ENCODE measurements at regions not wholly inside any gene's neighbourhood (a gene's known extent, or its start where the extent isn't known, plus 50 kb on each side); places are given as distances from the start of the nearest gene placed in this dataset.
"Not testable (repeated sequence)": the region's sequence is repeated elsewhere in the genome, so short reads cannot be mapped to it uniquely, and the experiment has no call there.

GRCh38 chr1:143699731-143700130 is 272.1 kb downstream of the FAM72C start:
- DNase-seq (ENCODE audit: low read depth in 2 of 2) = no peak

DNA sequence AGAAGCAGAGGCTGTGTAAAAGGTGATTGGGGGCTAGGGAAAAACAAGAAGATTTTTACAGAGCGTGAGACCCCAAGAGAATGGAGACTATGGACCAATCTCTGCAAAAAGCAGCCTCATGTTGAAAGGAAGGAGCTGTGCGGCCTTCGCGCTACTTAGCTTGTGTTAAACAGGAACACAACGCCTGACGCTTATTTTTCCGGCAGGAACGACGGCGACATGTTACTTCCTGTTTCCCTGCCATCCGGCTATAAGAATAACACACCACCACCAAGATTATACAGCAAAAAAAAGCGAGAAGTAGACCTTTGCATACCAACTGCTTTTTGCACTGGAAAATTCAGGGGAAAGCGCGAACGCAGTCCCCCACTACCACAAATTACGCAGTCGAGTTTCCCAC is 272.7 kb downstream of the FAM72C start:
- DNase-seq (ENCODE audit: low read depth in 2 of 2) = no peak

DNA sequence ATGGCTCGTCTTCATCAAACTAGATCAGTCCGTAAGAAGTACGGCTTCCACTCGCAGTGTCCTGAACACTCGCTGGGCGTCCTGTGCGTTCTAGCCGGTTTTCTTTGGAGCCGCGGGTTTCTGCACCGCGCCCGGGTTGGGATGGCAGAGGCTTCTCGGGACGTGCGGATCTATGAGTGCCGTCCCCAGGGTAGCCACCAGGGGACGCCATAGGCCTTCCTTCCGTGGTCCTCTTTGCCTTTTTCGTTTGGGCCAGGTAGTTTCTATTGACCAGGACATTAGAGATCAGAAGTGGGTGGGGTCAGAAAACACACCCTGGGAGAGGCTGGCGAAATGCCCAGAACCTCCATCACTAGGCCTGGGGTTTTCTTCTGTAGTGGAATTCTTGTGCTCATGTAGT is 273.8 kb downstream of the FAM72C start:
- DNase-seq (ENCODE audit: low read depth in 2 of 2) = no peak

- DNase-seq (ENCODE audit: low read depth in 2 of 2) = no peak
Measured at GRCh38 chr1:143694085-143694484, 277.7 kb downstream of the FAM72C start.

GRCh38 chr1:143691971-143692529 is 279.7 kb downstream of the FAM72C start:
- no peak for DNase-seq (ENCODE audit: low read depth in 2 of 2)

DNA sequence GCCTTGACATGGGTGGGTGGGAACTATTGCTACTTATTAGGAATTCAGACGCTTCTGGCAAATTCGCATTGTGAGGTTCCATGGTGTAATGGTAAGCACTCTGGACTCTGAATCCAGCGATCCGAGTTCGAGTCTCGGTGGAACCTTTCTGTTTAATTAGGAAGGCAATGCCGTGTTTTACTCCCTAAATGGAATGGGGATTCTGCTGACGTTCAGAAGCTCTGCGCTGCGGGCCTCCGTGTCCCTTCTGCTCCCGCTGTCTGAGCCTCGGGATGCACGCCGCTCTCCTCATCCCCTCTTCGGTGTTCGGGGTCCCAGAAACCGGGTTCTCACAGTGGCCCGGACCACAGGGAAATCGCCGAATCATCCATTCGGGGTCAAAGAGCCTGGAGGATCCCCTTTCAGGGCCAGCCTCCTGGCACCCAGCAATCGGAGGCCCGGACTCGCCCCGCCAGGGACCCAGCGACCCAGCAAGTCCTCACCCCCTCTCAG is 280.3 kb downstream of the FAM72C start:
- no peak for DNase-seq (ENCODE audit: low read depth in 2 of 2)

- no peak for DNase-seq (ENCODE audit: low read depth in 2 of 2)
Measured at GRCh38 chr1:143689781-143690180, 282.0 kb downstream of the FAM72C start.

- no peak for DNase-seq (ENCODE audit: low read depth in 2 of 2)
Measured at GRCh38 chr1:143680304-143680703, 291.5 kb downstream of the FAM72C start.

DNA sequence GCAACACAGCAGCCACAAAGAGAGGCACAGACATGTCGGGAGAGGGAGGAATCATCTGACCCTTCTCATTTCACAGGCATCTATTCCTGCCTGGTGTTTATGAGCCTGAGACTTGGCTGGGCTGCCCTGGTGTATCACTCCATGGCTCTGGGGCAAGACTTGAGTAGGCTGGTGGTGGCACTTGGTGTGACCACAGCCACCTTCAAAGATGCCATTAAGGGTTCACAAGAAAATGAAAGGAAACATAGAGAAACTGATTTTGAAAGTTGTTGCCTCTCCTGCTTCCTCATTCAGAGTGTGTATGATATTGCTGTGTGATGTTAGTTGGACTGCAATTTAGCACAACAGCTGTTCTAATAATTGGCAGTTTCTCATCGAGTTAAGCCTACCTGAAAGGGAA is 298.8 kb downstream of the FAM72C start:
- no peak for DNase-seq (ENCODE audit: low read depth in 2 of 2)

DNA sequence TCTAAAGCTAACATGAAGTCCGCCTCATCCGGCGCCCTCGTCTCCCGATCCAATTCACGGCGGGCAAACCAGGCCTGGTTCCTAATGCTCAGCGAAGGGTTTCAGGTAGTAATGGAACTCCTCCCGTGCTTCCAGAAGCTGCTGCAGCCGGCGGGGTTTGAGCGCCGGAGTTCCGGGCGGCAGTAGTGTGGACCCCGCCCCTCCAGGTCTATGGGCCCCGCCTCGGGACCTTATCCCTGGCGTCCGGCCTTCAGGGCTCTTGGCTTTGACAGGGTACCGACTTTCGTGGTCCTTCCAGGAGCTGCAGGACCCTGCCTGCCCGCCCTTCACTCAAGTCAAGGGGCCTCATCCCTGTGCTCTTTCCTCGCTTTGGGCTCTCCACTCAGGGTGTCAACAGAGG is 304.1 kb downstream of the FAM72C start:
- DNase-seq (ENCODE audit: low read depth in 2 of 2) = no peak

DNA sequence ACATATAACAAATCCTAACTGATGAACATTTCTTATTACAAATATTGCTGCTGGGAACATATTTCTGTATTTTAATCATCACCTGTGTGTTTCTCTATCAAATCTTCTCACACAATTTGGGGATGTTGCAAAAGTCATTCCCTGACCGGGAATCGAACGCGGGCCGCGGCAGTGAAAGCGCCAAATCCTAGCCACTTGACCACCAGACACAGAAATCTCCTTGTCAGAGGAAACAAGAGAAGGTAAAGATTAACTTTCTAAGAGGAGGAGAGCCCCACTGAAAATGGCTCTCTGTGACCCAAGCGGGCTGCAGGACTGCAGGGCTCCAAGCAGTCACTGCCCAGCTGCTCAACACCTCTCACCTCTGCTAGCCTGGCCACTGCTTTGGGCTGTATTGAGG is 304.9 kb downstream of the FAM72C start:
- DNase-seq (ENCODE audit: low read depth in 2 of 2) = no peak

DNA sequence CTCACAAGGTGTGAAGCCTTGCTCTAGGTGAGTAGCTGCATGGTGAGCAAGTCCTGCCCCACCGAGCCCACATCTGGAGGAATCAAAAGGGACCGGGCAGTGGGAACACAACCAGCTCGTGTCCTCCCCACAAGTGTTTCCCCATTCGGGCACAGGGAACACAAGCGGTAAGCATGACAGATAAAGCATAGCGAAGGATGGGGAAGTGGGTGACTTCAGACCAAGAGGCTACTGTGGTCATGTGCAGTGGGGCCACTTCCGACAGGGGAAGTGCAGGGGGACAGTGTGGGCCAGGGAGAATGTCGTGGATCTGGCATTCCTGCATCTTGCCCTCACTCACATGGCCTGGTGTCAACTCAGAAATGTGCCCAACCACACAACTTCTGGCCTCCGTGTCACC is 306.2 kb downstream of the FAM72C start:
- DNase-seq (ENCODE audit: low read depth in 2 of 2) = no peak

GRCh38 chr1:143663056-143663455 is 308.7 kb downstream of the FAM72C start:
- not testable (repeated sequence) for DNase-seq (ENCODE audit: low read depth in 2 of 2)

GRCh38 chr1:143661418-143662101 is 310.2 kb downstream of the FAM72C start:
- no peak for DNase-seq (ENCODE audit: low read depth in 2 of 2)

GRCh38 chr1:143660354-143660941 is 311.3 kb downstream of the FAM72C start:
- DNase-seq (ENCODE audit: low read depth in 2 of 2) = no peak

- no peak for DNase-seq (ENCODE audit: low read depth in 2 of 2)
Measured at GRCh38 chr1:143653429-143653802, 318.4 kb downstream of the FAM72C start.

DNA sequence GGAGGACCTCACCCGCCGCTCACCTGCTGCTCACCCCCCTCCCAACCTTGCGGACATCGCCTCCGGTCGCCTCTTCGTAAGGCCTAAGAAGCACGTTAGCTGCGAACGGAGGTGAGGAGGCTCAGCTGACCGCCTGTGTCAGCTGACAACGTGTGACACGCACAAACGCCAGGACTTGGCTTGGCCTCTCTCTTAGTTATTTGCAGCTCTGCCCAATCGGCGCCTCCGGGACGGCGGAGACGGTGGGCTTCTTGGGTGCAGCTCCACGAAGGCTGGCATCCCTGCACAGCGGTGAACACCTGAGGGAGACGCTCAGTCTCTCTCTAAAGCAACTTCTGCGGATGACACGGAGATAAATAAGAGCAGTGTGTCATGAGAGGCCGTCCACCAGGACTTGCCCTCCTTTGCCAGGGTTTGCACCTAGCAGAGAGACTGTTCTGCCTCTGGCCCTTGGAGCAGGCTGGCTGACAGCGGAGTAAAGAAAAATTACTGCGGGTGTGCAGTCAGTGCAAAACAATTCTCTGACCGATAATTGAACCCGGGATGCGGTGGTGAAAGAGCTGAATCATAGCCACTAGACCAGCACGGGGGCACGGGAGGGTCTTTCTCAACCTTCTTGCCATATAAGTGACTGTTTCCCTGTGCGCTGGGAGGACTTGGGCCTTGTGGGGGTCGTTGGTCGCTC is 318.9 kb downstream of the FAM72C start:
- no peak for DNase-seq (ENCODE audit: low read depth in 2 of 2)

- DNase-seq (ENCODE audit: low read depth in 2 of 2) = no peak
Measured at GRCh38 chr1:143652187-143652586, 319.6 kb downstream of the FAM72C start.

GRCh38 chr1:143651350-143651992 is 320.3 kb downstream of the FAM72C start:
- no peak for DNase-seq (ENCODE audit: low read depth in 2 of 2)

GRCh38 chr1:143644035-143644434 is 327.8 kb downstream of the FAM72C start:
- DNase-seq (ENCODE audit: low read depth in 2 of 2) = not testable (repeated sequence)

DNA sequence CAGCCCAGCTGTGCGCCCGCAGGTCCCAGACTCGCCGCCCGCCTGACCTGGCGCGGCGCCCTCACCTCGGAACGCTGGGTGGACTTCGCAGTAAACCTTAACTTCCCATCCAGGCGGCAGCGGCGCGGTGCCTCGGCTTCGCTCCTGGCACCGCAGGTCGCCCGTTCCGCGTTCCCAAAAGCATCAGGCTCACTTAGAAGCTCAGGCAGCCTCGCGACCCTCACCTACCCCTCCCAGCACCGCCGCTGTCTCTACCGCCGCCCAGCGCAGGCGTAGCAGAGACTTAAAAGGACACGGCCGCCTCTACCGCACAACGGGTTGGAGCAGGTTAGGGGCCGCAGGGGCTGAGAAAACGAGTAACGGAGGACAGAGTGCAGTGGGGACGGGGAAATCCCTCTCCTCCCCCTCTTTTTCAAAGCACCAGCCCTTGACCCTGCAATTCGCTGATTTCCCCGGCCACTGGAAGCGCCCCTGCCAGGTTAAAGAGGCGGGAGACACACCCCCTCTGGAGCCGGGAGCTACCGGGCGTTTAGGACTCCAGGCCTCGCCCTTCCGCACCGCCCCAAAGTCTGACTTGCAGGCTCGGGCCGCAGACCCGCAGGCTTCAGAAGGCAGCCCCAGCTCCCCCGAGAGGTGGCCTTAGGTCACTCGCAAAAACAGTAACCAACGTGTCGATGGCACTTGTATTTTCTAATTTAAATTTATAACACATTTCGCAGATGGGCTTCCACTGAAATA is 328.5 kb downstream of the FAM72C start:
- no peak for DNase-seq (ENCODE audit: low read depth in 2 of 2)

GRCh38 chr1:143625886-143626285 is 345.9 kb downstream of the FAM72C start:
- no peak for DNase-seq (ENCODE audit: low read depth in 2 of 2)

Measured in stimulated activated CD8-positive, alpha-beta memory T cell treated with anti-CD3 and anti-CD28 coated beads, Interleukin-7, amount 100 ng/mL, for 1 hour (primary cell).